IPS-18a (cell line): ENCODE measurements at regions not wholly inside any gene's neighbourhood (a gene's known extent, or its start where the extent isn't known, plus 50 kb on each side); places are given as distances from the start of the nearest gene placed in this dataset.
"Not testable (repeated sequence)": the region's sequence is repeated elsewhere in the genome, so short reads cannot be mapped to it uniquely, and the experiment has no call there.

ENCODE experiments used
- H3K27ac ChIP-seq: one replicate; pipeline ENCODE4 v1.5.1; 2013; ENCODE audit warnings: low read length
- H3K27me3 ChIP-seq: one replicate; pipeline ENCODE4 v1.6.1; 2013; ENCODE audit warnings: mild to moderate bottlenecking, low read length; ENCODE audit not compliant: control insufficient read depth, insufficient read depth
- H3K36me3 ChIP-seq: one replicate; pipeline ENCODE4 v1.6.1; 2013; ENCODE audit warnings: low read depth, low read length; ENCODE audit not compliant: control insufficient read depth
- H3K4me1 ChIP-seq: one replicate; pipeline ENCODE4 v1.6.1; 2013; ENCODE audit warnings: low read depth, low read length; ENCODE audit not compliant: control insufficient read depth
- H3K4me3 ChIP-seq: one replicate; pipeline ENCODE4 v1.5.1; 2013; ENCODE audit warnings: low read length
- H3K9ac ChIP-seq: one replicate; pipeline ENCODE4 v1.6.1; 2013; ENCODE audit warnings: mild to moderate bottlenecking, low read length, moderate library complexity
- H3K9me3 ChIP-seq: one replicate; pipeline ENCODE4 v1.6.1; 2013; ENCODE audit warnings: low read depth, low read length; ENCODE audit not compliant: control insufficient read depth

- no peak overlapping the region for H3K4me3 ChIP-seq
- no peak overlapping the region for H3K27ac ChIP-seq
- H3K4me1 ChIP-seq = peaks cover 22% of the 10 kb centered on the region
Observed at GRCh38 chr1:168829876-168830275, 100.9 kb upstream of the DPT start.

GRCh38 chr1:168830562-168830961 is 101.6 kb upstream of the DPT start:
- Histone ChIP-seq H3K36me3 (no peaks in the 10 kb centered on the region), H3K9ac (no peak overlapping the region), H3K4me1 (peaks cover 22% of the 10 kb centered on the region), H3K4me3 (no peak overlapping the region), H3K27me3 (no peaks in the 10 kb centered on the region), H3K9me3 (no peaks in the 10 kb centered on the region), H3K27ac (no peak overlapping the region)

More at GRCh38 chr1:168829876-168830275, 100.9 kb upstream of the DPT start:
- H3K36me3 ChIP-seq = no peaks in the 10 kb centered on the region
- no peak overlapping the region for H3K9ac ChIP-seq
- H3K9me3 ChIP-seq = no peaks in the 10 kb centered on the region
- H3K27me3 ChIP-seq = no peaks in the 10 kb centered on the region

- no peaks in the 10 kb centered on the region for H3K9me3 ChIP-seq
Observed at GRCh38 chr1:168832661-168833060, 103.7 kb upstream of the DPT start.

GRCh38 chr1:168833362-168833761 is 104.4 kb upstream of the DPT start:
- no peaks in the 10 kb centered on the region for H3K9me3 ChIP-seq
- no peaks in the 10 kb centered on the region for H3K27me3 ChIP-seq
- no peak overlapping the region for H3K4me3 ChIP-seq
- peaks cover 21% of the 10 kb centered on the region for H3K4me1 ChIP-seq
- no peak overlapping the region for H3K27ac ChIP-seq
- H3K36me3 ChIP-seq = no peaks in the 10 kb centered on the region
- no peak overlapping the region for H3K9ac ChIP-seq

More at GRCh38 chr1:168832661-168833060, 103.7 kb upstream of the DPT start:
- Histone ChIP-seq H3K27ac (no peak overlapping the region), H3K9ac (no peak overlapping the region), H3K4me1 (peaks cover 22% of the 10 kb centered on the region), H3K36me3 (no peaks in the 10 kb centered on the region), H3K27me3 (no peaks in the 10 kb centered on the region), H3K4me3 (no peak overlapping the region)

GRCh38 chr1:168833801-168834224 is 104.8 kb upstream of the DPT start:
- H3K27ac ChIP-seq = no peak overlapping the region
- no peaks in the 10 kb centered on the region for H3K27me3 ChIP-seq
- H3K4me1 ChIP-seq = peaks cover 17% of the 10 kb centered on the region
- no peak overlapping the region for H3K4me3 ChIP-seq
- H3K9ac ChIP-seq = no peak overlapping the region
- no peaks in the 10 kb centered on the region for H3K9me3 ChIP-seq
- no peaks in the 10 kb centered on the region for H3K36me3 ChIP-seq

- no peaks in the 10 kb centered on the region for H3K36me3 ChIP-seq
- no peaks in the 10 kb centered on the region for H3K9me3 ChIP-seq
- no peak overlapping the region for H3K4me3 ChIP-seq
- H3K9ac ChIP-seq = no peak overlapping the region
- peaks cover 15% of the 10 kb centered on the region for H3K4me1 ChIP-seq
- no peak overlapping the region for H3K27ac ChIP-seq
- H3K27me3 ChIP-seq = no peaks in the 10 kb centered on the region
Observed at GRCh38 chr1:168834225-168834872, 105.3 kb upstream of the DPT start.

DNA sequence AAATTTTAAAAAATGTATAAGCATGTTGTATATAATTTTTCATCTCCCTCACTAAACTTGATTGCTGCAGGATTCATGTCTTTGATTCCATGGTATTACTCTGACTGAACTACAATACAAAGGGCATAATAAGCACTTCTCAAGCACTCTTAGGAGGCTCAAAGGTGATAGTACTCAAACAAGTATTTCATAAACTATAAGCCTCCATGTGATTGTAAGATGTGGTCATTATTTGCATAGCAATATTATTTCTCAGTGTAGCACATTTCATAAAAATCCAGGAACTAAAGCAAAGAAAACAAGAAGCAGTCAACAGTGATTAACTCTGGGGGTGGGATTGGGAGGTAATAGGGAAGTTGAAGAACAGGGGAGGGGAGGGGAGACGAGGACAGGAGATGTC is 106.2 kb upstream of the DPT start:
- H3K27ac ChIP-seq = no peak overlapping the region
- no peaks in the 10 kb centered on the region for H3K36me3 ChIP-seq
- no peaks in the 10 kb centered on the region for H3K9me3 ChIP-seq
- peaks cover 14% of the 10 kb centered on the region for H3K4me1 ChIP-seq
- H3K9ac ChIP-seq = no peak overlapping the region
- H3K4me3 ChIP-seq = no peak overlapping the region
- no peaks in the 10 kb centered on the region for H3K27me3 ChIP-seq

GRCh38 chr1:168835791-168836190 is 106.8 kb upstream of the DPT start:
- H3K4me3 ChIP-seq = no peak overlapping the region
- H3K36me3 ChIP-seq = no peaks in the 10 kb centered on the region
- no peak overlapping the region for H3K9ac ChIP-seq
- no peaks in the 10 kb centered on the region for H3K27me3 ChIP-seq
- no peak overlapping the region for H3K27ac ChIP-seq
- H3K4me1 ChIP-seq = peaks cover 14% of the 10 kb centered on the region
- no peaks in the 10 kb centered on the region for H3K9me3 ChIP-seq

DNA sequence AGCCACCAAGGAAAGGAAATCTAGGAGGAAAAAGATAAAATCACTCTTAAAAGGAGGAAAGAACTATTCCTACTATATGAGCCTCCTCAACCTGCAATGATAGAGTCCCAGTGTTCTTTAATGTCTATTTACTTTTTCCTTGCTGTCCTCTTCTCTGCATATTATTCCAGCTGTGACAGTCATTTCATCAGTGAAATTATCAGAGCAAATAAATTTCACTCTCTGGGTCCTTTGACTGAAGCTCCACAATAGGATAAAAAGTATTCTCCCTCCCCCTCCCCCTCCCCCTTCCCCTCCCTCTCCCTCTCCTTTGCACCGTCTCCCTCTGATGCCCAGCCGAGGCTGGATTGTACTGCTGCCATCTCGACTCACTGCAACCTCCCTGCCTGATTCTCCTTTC is 107.5 kb upstream of the DPT start:
- Histone ChIP-seq H3K36me3 (no peaks in the 10 kb centered on the region), H3K4me3 (no peak overlapping the region), H3K4me1 (peaks cover 12% of the 10 kb centered on the region), H3K27me3 (no peaks in the 10 kb centered on the region), H3K27ac (no peak overlapping the region), H3K9ac (no peak overlapping the region), H3K9me3 (no peaks in the 10 kb centered on the region)

DNA sequence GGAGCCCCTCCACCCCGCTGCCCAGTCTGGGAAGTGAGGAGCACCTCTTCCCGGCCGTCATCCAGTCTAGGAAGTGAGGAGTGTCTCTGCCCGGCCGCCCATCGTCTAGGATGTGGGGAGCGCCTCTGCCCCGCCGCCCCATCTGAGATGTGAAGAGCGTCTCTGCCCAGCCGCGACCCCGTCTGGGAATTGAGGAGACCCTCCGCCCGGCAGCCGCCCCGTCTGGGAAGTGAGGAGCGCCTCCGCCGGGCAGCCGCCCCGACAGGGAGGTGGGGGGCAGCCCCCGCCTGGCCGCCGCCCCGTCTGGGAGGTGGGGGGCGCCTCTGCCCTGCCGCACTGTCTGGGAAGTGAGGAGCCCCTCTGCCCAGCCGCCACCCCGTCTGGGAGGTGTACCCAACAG is 108.2 kb upstream of the DPT start:
- H3K36me3 ChIP-seq, H3K4me3 ChIP-seq, H3K4me1 ChIP-seq, H3K9me3 ChIP-seq, H3K27me3 ChIP-seq, H3K27ac ChIP-seq, H3K9ac ChIP-seq: not testable (repeated sequence)

DNA sequence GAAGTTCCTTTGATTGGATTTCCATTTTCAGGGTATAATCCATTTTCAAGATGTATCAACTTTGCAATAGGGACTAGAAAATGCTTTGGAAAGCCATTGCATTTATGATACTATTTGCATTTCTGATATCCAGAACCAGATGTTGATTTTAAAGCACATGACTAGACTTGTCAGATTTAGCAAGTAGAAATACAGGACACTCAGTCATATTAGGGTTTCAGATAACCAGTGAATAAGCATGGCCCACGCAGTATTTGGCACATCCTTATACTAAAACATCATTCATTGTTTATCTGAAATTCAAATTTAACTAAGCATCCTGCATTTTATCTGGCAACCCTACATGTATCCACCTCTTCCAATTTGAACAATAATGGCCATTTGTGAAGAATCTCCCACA is 113.3 kb upstream of the DPT start:
- no peaks in the 10 kb centered on the region for H3K36me3 ChIP-seq
- H3K9me3 ChIP-seq = no peaks in the 10 kb centered on the region
- H3K9ac ChIP-seq = no peak overlapping the region
- H3K27ac ChIP-seq = no peak overlapping the region
- no peaks in the 10 kb centered on the region for H3K4me1 ChIP-seq
- no peak overlapping the region for H3K4me3 ChIP-seq
- H3K27me3 ChIP-seq = no peaks in the 10 kb centered on the region

DNA sequence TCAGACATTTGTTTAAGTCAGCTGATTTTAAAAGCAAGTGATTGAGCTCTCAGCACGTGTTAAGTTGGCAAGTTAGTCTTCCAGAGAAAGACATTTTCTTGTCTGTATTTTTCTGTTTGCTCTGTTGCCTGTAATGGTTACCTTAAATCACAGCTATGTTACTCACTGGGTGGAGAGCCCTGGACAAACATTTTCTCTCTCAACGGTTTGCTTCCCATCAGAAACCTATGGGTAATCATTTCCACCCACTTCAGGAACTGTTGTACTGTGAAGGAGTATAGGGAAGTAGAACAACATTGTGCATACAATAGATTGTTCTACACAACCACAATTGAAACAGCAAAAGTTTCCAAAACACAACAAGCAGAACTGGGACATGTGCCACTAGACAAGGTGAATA is 113.9 kb upstream of the DPT start:
- no peaks in the 10 kb centered on the region for H3K4me1 ChIP-seq
- H3K4me3 ChIP-seq = no peak overlapping the region
- no peaks in the 10 kb centered on the region for H3K36me3 ChIP-seq
- H3K27ac ChIP-seq = no peak overlapping the region
- no peak overlapping the region for H3K9ac ChIP-seq
- H3K9me3 ChIP-seq = no peaks in the 10 kb centered on the region
- H3K27me3 ChIP-seq = no peaks in the 10 kb centered on the region
